ENCODE measurements at regions not wholly inside any gene's neighbourhood (a gene's known extent, or its start where the extent isn't known, plus 50 kb on each side); places are given as distances from the start of the nearest gene placed in this dataset.

GRCh38 chr17:77019893-77020379 is 120.8 kb upstream of the SEC14L1 start:
- no peak overlapping the region for H3K9ac ChIP-seq (ENCODE audit: insufficient read length)
- no peaks in the 10 kb centered on the region for H3K36me3 ChIP-seq (ENCODE audit: insufficient read depth, low read length)
- no peak overlapping the region for H3K27ac ChIP-seq
- DNase-seq (ENCODE audit: low read depth, low spot score), result no peak
- H3K9me3 ChIP-seq (ENCODE audit: low read depth, low read length), result no peaks in the 10 kb centered on the region
- no peak overlapping the region for H3K4me3 ChIP-seq
- TF ChIP-seq FOXP2 (optimal IDR thresholded peaks at IDR 0.05; ENCODE audit: control extremely low read depth, extremely low read length, insufficient read depth) (no peak), POLR2AphosphoS5 (IDR thresholded peaks at IDR 0.05; ENCODE audit: borderline replicate concordance, low read depth, low read length) (no peak), EZH2 (IDR thresholded peaks at IDR 0.05) (no peak)

- no peak for DNase-seq (ENCODE audit: low read depth, low spot score)
- TF ChIP-seq POLR2AphosphoS5 (IDR thresholded peaks at IDR 0.05; ENCODE audit: borderline replicate concordance, low read depth, low read length), result no peak
- TF ChIP-seq EZH2 (IDR thresholded peaks at IDR 0.05), result no peak
- no peak for TF ChIP-seq FOXP2 (optimal IDR thresholded peaks at IDR 0.05; ENCODE audit: control extremely low read depth, extremely low read length, insufficient read depth)
Observed at GRCh38 chr17:77020973-77021372, 119.8 kb upstream of the SEC14L1 start.

GRCh38 chr17:77022766-77023165 is 118.0 kb upstream of the SEC14L1 start:
- no peaks in the 10 kb centered on the region for H3K36me3 ChIP-seq (ENCODE audit: insufficient read depth, low read length)
- no peak for TF ChIP-seq EZH2 (IDR thresholded peaks at IDR 0.05)
- no peak for TF ChIP-seq POLR2AphosphoS5 (IDR thresholded peaks at IDR 0.05; ENCODE audit: borderline replicate concordance, low read depth, low read length)
- TF ChIP-seq FOXP2 (optimal IDR thresholded peaks at IDR 0.05; ENCODE audit: control extremely low read depth, extremely low read length, insufficient read depth), result no peak
- no peak overlapping the region for H3K4me3 ChIP-seq
- no peaks in the 10 kb centered on the region for H3K9me3 ChIP-seq (ENCODE audit: low read depth, low read length)
- no peak for DNase-seq (ENCODE audit: low read depth, low spot score)
- H3K9ac ChIP-seq (ENCODE audit: insufficient read length), result no peak overlapping the region
- no peak overlapping the region for H3K27ac ChIP-seq

More at GRCh38 chr17:77020973-77021372, 119.8 kb upstream of the SEC14L1 start:
- no peak overlapping the region for H3K27ac ChIP-seq
- no peaks in the 10 kb centered on the region for H3K36me3 ChIP-seq (ENCODE audit: insufficient read depth, low read length)
- no peak overlapping the region for H3K4me3 ChIP-seq
- no peaks in the 10 kb centered on the region for H3K9me3 ChIP-seq (ENCODE audit: low read depth, low read length)
- H3K9ac ChIP-seq (ENCODE audit: insufficient read length), result no peak overlapping the region

- DNase-seq (ENCODE audit: low read depth, low spot score), result no peak
- Histone ChIP-seq H3K36me3 (ENCODE audit: insufficient read depth, low read length) (no peaks in the 10 kb centered on the region), H3K4me3 (no peak overlapping the region), H3K9ac (ENCODE audit: insufficient read length) (no peak overlapping the region), H3K27ac (no peak overlapping the region), H3K9me3 (ENCODE audit: low read depth, low read length) (no peaks in the 10 kb centered on the region)
- TF ChIP-seq POLR2AphosphoS5 (IDR thresholded peaks at IDR 0.05; ENCODE audit: borderline replicate concordance, low read depth, low read length) (no peak), EZH2 (IDR thresholded peaks at IDR 0.05) (no peak), FOXP2 (optimal IDR thresholded peaks at IDR 0.05; ENCODE audit: control extremely low read depth, extremely low read length, insufficient read depth) (no peak)
Observed at GRCh38 chr17:77025781-77026180, 115.0 kb upstream of the SEC14L1 start.

GRCh38 chr17:77027271-77027889 is 113.4 kb upstream of the SEC14L1 start:
- Histone ChIP-seq H3K4me3 (no peak overlapping the region), H3K9me3 (ENCODE audit: low read depth, low read length) (0 out of 2 replicates have a peak, but pooled peaks cover 6% of the 10 kb centered on the region), H3K9ac (ENCODE audit: insufficient read length) (no peak overlapping the region), H3K36me3 (ENCODE audit: insufficient read depth, low read length) (no peaks in the 10 kb centered on the region), H3K27ac (no peak overlapping the region)
- DNase-seq (ENCODE audit: low read depth, low spot score), result no peak
- TF ChIP-seq FOXP2 (optimal IDR thresholded peaks at IDR 0.05; ENCODE audit: control extremely low read depth, extremely low read length, insufficient read depth) (no peak), EZH2 (IDR thresholded peaks at IDR 0.05) (no peak)

- H3K9me3 ChIP-seq (ENCODE audit: low read depth, low read length), result 0 out of 2 replicates have a peak, but pooled peaks cover 6% of the 10 kb centered on the region
- no peak overlapping the region for H3K4me3 ChIP-seq
- no peak for DNase-seq (ENCODE audit: low read depth, low spot score)
- H3K36me3 ChIP-seq (ENCODE audit: insufficient read depth, low read length), result no peaks in the 10 kb centered on the region
- H3K27ac ChIP-seq, result no peak overlapping the region
- H3K9ac ChIP-seq (ENCODE audit: insufficient read length), result no peak overlapping the region
- TF ChIP-seq POLR2AphosphoS5 (IDR thresholded peaks at IDR 0.05; ENCODE audit: borderline replicate concordance, low read depth, low read length), result no peak
- TF ChIP-seq EZH2 (IDR thresholded peaks at IDR 0.05), result no peak
- TF ChIP-seq FOXP2 (optimal IDR thresholded peaks at IDR 0.05; ENCODE audit: control extremely low read depth, extremely low read length, insufficient read depth), result no peak
Observed at GRCh38 chr17:77028900-77029299, 111.9 kb upstream of the SEC14L1 start.

GRCh38 chr17:77032929-77033328 is 107.8 kb upstream of the SEC14L1 start:
- DNase-seq (ENCODE audit: low read depth, low spot score), result no peak
- Histone ChIP-seq H3K27ac (no peak overlapping the region), H3K36me3 (ENCODE audit: insufficient read depth, low read length) (no peaks in the 10 kb centered on the region), H3K9ac (ENCODE audit: insufficient read length) (no peak overlapping the region), H3K9me3 (ENCODE audit: low read depth, low read length) (0 out of 2 replicates have a peak, but pooled peaks cover 6% of the 10 kb centered on the region), H3K4me3 (no peak overlapping the region)
- TF ChIP-seq POLR2AphosphoS5 (IDR thresholded peaks at IDR 0.05; ENCODE audit: borderline replicate concordance, low read depth, low read length), result no peak
- TF ChIP-seq FOXP2 (optimal IDR thresholded peaks at IDR 0.05; ENCODE audit: control extremely low read depth, extremely low read length, insufficient read depth), result no peak
- TF ChIP-seq EZH2 (IDR thresholded peaks at IDR 0.05), result no peak

- DNase-seq (ENCODE audit: low read depth, low spot score), result no peak
- Histone ChIP-seq H3K9ac (ENCODE audit: insufficient read length) (no peak overlapping the region), H3K4me3 (no peak overlapping the region), H3K27ac (no peak overlapping the region), H3K9me3 (ENCODE audit: low read depth, low read length) (0 out of 2 replicates have a peak, but pooled peaks cover 6% of the 10 kb centered on the region), H3K36me3 (ENCODE audit: insufficient read depth, low read length) (no peaks in the 10 kb centered on the region)
- no peak for TF ChIP-seq POLR2AphosphoS5 (IDR thresholded peaks at IDR 0.05; ENCODE audit: borderline replicate concordance, low read depth, low read length)
Observed at GRCh38 chr17:77033892-77034404, 106.8 kb upstream of the SEC14L1 start.
